Uterus (tissue), 3 donors: ENCODE measurements at regions not wholly inside any gene's neighbourhood (a gene's known extent, or its start where the extent isn't known, plus 50 kb on each side); places are given as distances from the start of the nearest gene placed in this dataset.

Experiments
- DNase-seq, 2 donors: peaks; one replicate each; pipeline ENCODE4 v3.0.0-alpha.2; 2019 to 2020
- H3K27ac ChIP-seq, 2 donors: fragments of 200-600 bp; sonication (generic); 1 replicate in 1 of 2; 2 replicates in 1 of 2; pipeline ENCODE4 v1.5.1; 2016 to 2018
- H3K27me3 ChIP-seq, 2 donors: fragments of 200-600 bp; sonication (generic); one replicate each; pipeline ENCODE4 v1.5.1; 2018 to 2019; ENCODE audit warnings: control low read depth in 1 of 2
- H3K36me3 ChIP-seq, 2 donors: fragments of 200-600 bp; sonication (generic); one replicate each; pipeline ENCODE4 v1.5.1; 2019; ENCODE audit warnings: control low read depth in 1 of 2
- H3K4me1 ChIP-seq, 2 donors: fragments of 200-600 bp; sonication (generic); one replicate each; pipeline ENCODE4 v1.5.1; 2018 to 2019; ENCODE audit warnings: control low read depth in 1 of 2
- H3K4me3 ChIP-seq, 2 donors: fragments of 200-600 bp; sonication (generic); 1 replicate in 1 of 2; 2 replicates in 1 of 2; pipeline ENCODE4 v1.5.1; 2018 to 2019; ENCODE audit warnings: mild to moderate bottlenecking in 1 of 2
- H3K9me3 ChIP-seq, 2 donors: fragments of 200-600 bp; sonication (generic); one replicate each; pipeline ENCODE4 v1.5.1; 2019; ENCODE audit warnings: control low read depth in 1 of 2
- CTCF ChIP-seq, 4 experiments: fragments of 200-600 bp in 2 of 4; fragments of 450-650 bp in 2 of 4; sonication (generic) in 2 of 4; IDR thresholded peaks; one replicate each; pipeline ENCODE4 v1.5.1; 2016 to 2019; ENCODE audit warnings: antibody characterized with exemption in 4 of 4, mild to moderate bottlenecking in 2 of 4, moderate library complexity in 1 of 4
- POLR2A ChIP-seq, 2 donors: fragments of 450-650 bp; IDR thresholded peaks; one replicate each; pipeline ENCODE4 v1.6.1; 2016; ENCODE audit warnings: antibody characterized with exemption in 2 of 2, mild to moderate bottlenecking in 1 of 2, moderate library complexity in 1 of 2
- intact Hi-C: fragments of 100-400 bp; cut with DNase I; formaldehyde crosslinking; loops from one replicate; pipeline ENCODE4 v1.15.1; 2023; ENCODE audit warnings: low total_unique reads
- donor health status: DM: yes; HTN: yes; CAD: no.

- intact Hi-C loops = no loop called here
- Histone ChIP-seq H3K27me3 (no peaks in the 10 kb centered on the region), H3K36me3 (no peaks in the 10 kb centered on the region), H3K4me3 (no peak overlapping the region), H3K9me3 (no peaks in the 10 kb centered on the region), H3K4me1 (no peaks in the 10 kb centered on the region), H3K27ac (no peak overlapping the region)
- DNase-seq = no peak
- TF ChIP-seq CTCF (IDR thresholded peaks at IDR 0.05) (no peak), POLR2A (IDR thresholded peaks at IDR 0.05) (no peak)
Measured at GRCh38 chr11:116086426-116086825, 582.2 kb upstream of the CADM1 start.

- intact Hi-C loops = no loop called here
- H3K4me3 ChIP-seq = no peak overlapping the region
- no peaks in the 10 kb centered on the region for H3K27me3 ChIP-seq
- DNase-seq = no peak
- TF ChIP-seq POLR2A (IDR thresholded peaks at IDR 0.05) (no peak), CTCF (IDR thresholded peaks at IDR 0.05) (no peak)
- no peaks in the 10 kb centered on the region for H3K4me1 ChIP-seq
- H3K27ac ChIP-seq = no peak overlapping the region
- H3K36me3 ChIP-seq = no peaks in the 10 kb centered on the region
- H3K9me3 ChIP-seq = no peaks in the 10 kb centered on the region
Measured at GRCh38 chr11:116085031-116085635, 580.9 kb upstream of the CADM1 start.

- no peaks in the 10 kb centered on the region for H3K4me1 ChIP-seq
- TF ChIP-seq CTCF (IDR thresholded peaks at IDR 0.05) (no peak), POLR2A (IDR thresholded peaks at IDR 0.05) (no peak)
- H3K4me3 ChIP-seq = no peak overlapping the region
- intact Hi-C loops = no loop called here
- H3K36me3 ChIP-seq = no peaks in the 10 kb centered on the region
- H3K27me3 ChIP-seq = no peaks in the 10 kb centered on the region
- DNase-seq = no peak
- no peak overlapping the region for H3K27ac ChIP-seq
- no peaks in the 10 kb centered on the region for H3K9me3 ChIP-seq
Measured at GRCh38 chr11:116084511-116084910, 580.3 kb upstream of the CADM1 start.

GRCh38 chr11:116082256-116082655 lies 578.0 kb upstream of the CADM1 start:
- Histone ChIP-seq H3K36me3 (no peaks in the 10 kb centered on the region), H3K4me3 (no peak overlapping the region), H3K27ac (no peak overlapping the region), H3K27me3 (no peaks in the 10 kb centered on the region), H3K9me3 (no peaks in the 10 kb centered on the region), H3K4me1 (no peaks in the 10 kb centered on the region)
- intact Hi-C loops = no loop called here
- DNase-seq = no peak
- TF ChIP-seq CTCF (IDR thresholded peaks at IDR 0.05) = no peak
- no peak for TF ChIP-seq POLR2A (IDR thresholded peaks at IDR 0.05)

GRCh38 chr11:116079580-116079979 lies 575.4 kb upstream of the CADM1 start:
- Histone ChIP-seq H3K27ac (no peak overlapping the region), H3K27me3 (no peaks in the 10 kb centered on the region), H3K4me3 (no peak overlapping the region), H3K9me3 (no peaks in the 10 kb centered on the region), H3K36me3 (no peaks in the 10 kb centered on the region), H3K4me1 (no peaks in the 10 kb centered on the region)
- intact Hi-C loops = no loop called here
- no peak for DNase-seq
- TF ChIP-seq CTCF (IDR thresholded peaks at IDR 0.05) (no peak), POLR2A (IDR thresholded peaks at IDR 0.05) (no peak)
